Endodermal cell (in vitro differentiated cells): ENCODE measurements at regions not wholly inside any gene's neighbourhood (a gene's known extent, or its start where the extent isn't known, plus 50 kb on each side); places are given as distances from the start of the nearest gene placed in this dataset.

ENCODE experiments used
- DNase-seq: peaks from one replicate; pipeline ENCODE4 v3.0.0-alpha.2; 2017
- H3K27ac ChIP-seq: 2 replicates; pipeline ENCODE4 v1.5.1; 2013; ENCODE audit warnings: mild to moderate bottlenecking, low read depth, low read length, moderate library complexity
- H3K27me3 ChIP-seq: 2 replicates; pipeline ENCODE4 v1.6.1; 2013; ENCODE audit warnings: mild to moderate bottlenecking, low read length, moderate library complexity; ENCODE audit not compliant: insufficient read depth, control insufficient read depth, poor library complexity, severe bottlenecking
- H3K36me3 ChIP-seq: 2 replicates; pipeline ENCODE4 v1.7.0; 2013; ENCODE audit warnings: mild to moderate bottlenecking, low read length, moderate library complexity; ENCODE audit not compliant: control insufficient read depth, insufficient read depth
- H3K4me1 ChIP-seq: one replicate; pipeline ENCODE4 v1.7.0; 2013; ENCODE audit warnings: low read length; ENCODE audit not compliant: control insufficient read depth, insufficient read depth
- H3K4me3 ChIP-seq: 2 replicates; pipeline ENCODE4 v1.5.1; 2013; ENCODE audit warnings: mild to moderate bottlenecking, low read length, moderate library complexity
- H3K9ac ChIP-seq: 2 replicates; pipeline ENCODE4 v1.6.1; 2013; ENCODE audit warnings: mild to moderate bottlenecking, low read length, moderate library complexity; ENCODE audit not compliant: poor library complexity, severe bottlenecking; ENCODE audit errors: extremely low read depth
- H3K9me3 ChIP-seq: 2 replicates; pipeline ENCODE4 v1.6.1; 2013; ENCODE audit warnings: mild to moderate bottlenecking, low read length, moderate library complexity; ENCODE audit not compliant: control insufficient read depth
- H3K27ac Mint-ChIP-seq: 2 replicates; pipeline ENCODE4 v1.8.0; 2020; ENCODE audit warnings: mixed read lengths
- H3K27me3 Mint-ChIP-seq: 2 replicates; pipeline ENCODE4 v1.8.0; 2021; ENCODE audit warnings: mild to moderate bottlenecking, mixed read lengths; ENCODE audit not compliant: insufficient read depth
- H3K36me3 Mint-ChIP-seq: 2 replicates; pipeline ENCODE4 v1.8.0; 2020; ENCODE audit warnings: low read depth, mixed read lengths
- H3K4me1 Mint-ChIP-seq: 2 replicates; pipeline ENCODE4 v1.8.0; 2020; ENCODE audit warnings: mixed read lengths
- H3K4me3 Mint-ChIP-seq: 2 replicates; pipeline ENCODE4 v1.8.0; 2020; ENCODE audit warnings: mild to moderate bottlenecking, moderate library complexity, mixed read lengths
- H3K9me3 Mint-ChIP-seq: 2 replicates; pipeline ENCODE4 v1.8.0; 2020; ENCODE audit warnings: mild to moderate bottlenecking, mixed read lengths
- WGBS, 2 experiments: methylation state at CpG; one replicate each; pipeline versions ENCODE4 v1.1.5 to v1.1.7; 2013; ENCODE audit warnings: missing lambda C conversion rate in 2 of 2, mixed read lengths in 1 of 2; ENCODE audit not compliant: insufficient coverage in 1 of 2, insufficient read length in 1 of 2; 5-methylcytosine and 5-hydroxymethylcytosine counted together
- TF ChIP-seq, protein P1 (sequence below): fragments of 200-600 bp; sonication (generic); conservative IDR thresholded peaks from 2 replicates; pipeline ENCODE4 v1.5.0; 2021; ENCODE audit warnings: antibody characterized with exemption, mild to moderate bottlenecking

- Histone ChIP-seq H3K27ac (no peak overlapping the region), H3K4me3 (no peak overlapping the region), H3K36me3 (peaks cover 41% of the 10 kb centered on the region), H3K4me1 (no peaks in the 10 kb centered on the region), H3K27me3 (no peaks in the 10 kb centered on the region), H3K9ac (no peak overlapping the region), H3K9me3 (peaks cover 34% of the 10 kb centered on the region)
- WGBS, 2 experiments = 96 to 100% methylated on average over 1 of the region's 1 CpG
- DNase-seq = no peak
- H3K27me3 Mint-ChIP-seq = no peaks in the 10 kb centered on the region
- H3K27ac Mint-ChIP-seq = no peak overlapping the region
- no peaks in the 10 kb centered on the region for H3K4me1 Mint-ChIP-seq
- H3K9me3 Mint-ChIP-seq = peaks cover 26% of the 10 kb centered on the region
- TF ChIP-seq, protein P1, sequence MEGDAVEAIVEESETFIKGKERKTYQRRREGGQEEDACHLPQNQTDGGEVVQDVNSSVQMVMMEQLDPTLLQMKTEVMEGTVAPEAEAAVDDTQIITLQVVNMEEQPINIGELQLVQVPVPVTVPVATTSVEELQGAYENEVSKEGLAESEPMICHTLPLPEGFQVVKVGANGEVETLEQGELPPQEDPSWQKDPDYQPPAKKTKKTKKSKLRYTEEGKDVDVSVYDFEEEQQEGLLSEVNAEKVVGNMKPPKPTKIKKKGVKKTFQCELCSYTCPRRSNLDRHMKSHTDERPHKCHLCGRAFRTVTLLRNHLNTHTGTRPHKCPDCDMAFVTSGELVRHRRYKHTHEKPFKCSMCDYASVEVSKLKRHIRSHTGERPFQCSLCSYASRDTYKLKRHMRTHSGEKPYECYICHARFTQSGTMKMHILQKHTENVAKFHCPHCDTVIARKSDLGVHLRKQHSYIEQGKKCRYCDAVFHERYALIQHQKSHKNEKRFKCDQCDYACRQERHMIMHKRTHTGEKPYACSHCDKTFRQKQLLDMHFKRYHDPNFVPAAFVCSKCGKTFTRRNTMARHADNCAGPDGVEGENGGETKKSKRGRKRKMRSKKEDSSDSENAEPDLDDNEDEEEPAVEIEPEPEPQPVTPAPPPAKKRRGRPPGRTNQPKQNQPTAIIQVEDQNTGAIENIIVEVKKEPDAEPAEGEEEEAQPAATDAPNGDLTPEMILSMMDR = no peak
- no peak overlapping the region for H3K4me3 Mint-ChIP-seq
- H3K36me3 Mint-ChIP-seq = peaks cover 55% of the 10 kb centered on the region
Measured at GRCh38 chr5:98709681-98710080, 63.8 kb upstream of the RGMB start.

- TF ChIP-seq, protein P1 = no peak
- Histone ChIP-seq H3K27me3 (no peaks in the 10 kb centered on the region), H3K36me3 (peaks cover 57% of the 10 kb centered on the region), H3K9ac (no peak overlapping the region), H3K4me3 (no peak overlapping the region), H3K27ac (no peak overlapping the region), H3K4me1 (no peaks in the 10 kb centered on the region), H3K9me3 (peaks cover 29% of the 10 kb centered on the region)
- Mint-ChIP-seq H3K4me1 (no peaks in the 10 kb centered on the region), H3K36me3 (peaks cover 57% of the 10 kb centered on the region), H3K27me3 (no peaks in the 10 kb centered on the region), H3K27ac (no peak overlapping the region), H3K4me3 (no peak overlapping the region), H3K9me3 (peaks cover 4% of the 10 kb centered on the region)
- no peak for DNase-seq
Measured at GRCh38 chr5:98713027-98713426, 60.4 kb upstream of the RGMB start.

DNA sequence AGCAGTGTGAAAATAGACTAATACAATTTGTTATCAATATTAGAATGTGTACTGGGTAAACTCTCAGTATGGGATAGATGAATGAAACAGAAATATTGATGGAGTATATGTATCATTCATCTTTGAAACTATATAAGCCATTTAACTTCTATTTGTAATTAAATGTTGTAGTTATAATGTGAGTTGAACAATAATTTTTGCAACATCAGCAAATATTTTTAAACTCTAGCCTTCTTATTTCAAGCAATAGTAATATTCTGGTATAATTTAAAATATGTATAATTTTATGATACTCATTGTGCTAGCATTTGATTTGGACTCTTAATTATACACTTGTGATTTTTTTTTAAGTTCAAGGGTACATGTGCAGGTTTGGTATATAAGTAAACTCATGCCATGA lies 59.6 kb upstream of the RGMB start:
- Mint-ChIP-seq H3K4me3 (no peak overlapping the region), H3K36me3 (peaks cover 59% of the 10 kb centered on the region), H3K9me3 (peaks cover 12% of the 10 kb centered on the region), H3K4me1 (no peaks in the 10 kb centered on the region), H3K27ac (no peak overlapping the region), H3K27me3 (no peaks in the 10 kb centered on the region)
- TF ChIP-seq, protein P1 = no peak
- Histone ChIP-seq H3K9ac (no peak overlapping the region), H3K36me3 (peaks cover 56% of the 10 kb centered on the region), H3K9me3 (peaks cover 33% of the 10 kb centered on the region), H3K4me1 (no peaks in the 10 kb centered on the region), H3K27ac (no peak overlapping the region), H3K27me3 (no peaks in the 10 kb centered on the region), H3K4me3 (no peak overlapping the region)
- DNase-seq = no peak
